ENCODE measurements at regions not wholly inside any gene's neighbourhood (a gene's known extent, or its start where the extent isn't known, plus 50 kb on each side); places are given as distances from the start of the nearest gene placed in this dataset.

DNA sequence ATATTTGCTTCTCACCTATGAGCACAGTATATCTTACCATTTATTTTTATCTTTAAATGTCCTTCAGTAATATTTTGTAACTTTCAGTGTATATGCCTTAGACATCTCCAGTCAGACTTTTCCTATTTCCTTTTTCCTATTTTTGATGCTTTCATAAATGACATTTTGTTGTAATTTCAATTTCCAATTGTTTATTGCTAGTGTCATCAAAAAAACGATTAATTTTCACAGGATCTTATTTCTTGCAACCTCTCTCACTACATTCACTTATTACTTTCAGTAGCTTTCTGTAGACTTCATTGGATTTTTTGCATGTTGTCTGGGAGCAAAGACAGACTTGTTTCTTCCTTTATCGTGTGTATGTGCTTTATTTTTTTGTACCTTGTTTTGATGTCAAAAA lies 602.4 kb downstream of the AJAP1 start:
- DNase-seq = no peak

DNA sequence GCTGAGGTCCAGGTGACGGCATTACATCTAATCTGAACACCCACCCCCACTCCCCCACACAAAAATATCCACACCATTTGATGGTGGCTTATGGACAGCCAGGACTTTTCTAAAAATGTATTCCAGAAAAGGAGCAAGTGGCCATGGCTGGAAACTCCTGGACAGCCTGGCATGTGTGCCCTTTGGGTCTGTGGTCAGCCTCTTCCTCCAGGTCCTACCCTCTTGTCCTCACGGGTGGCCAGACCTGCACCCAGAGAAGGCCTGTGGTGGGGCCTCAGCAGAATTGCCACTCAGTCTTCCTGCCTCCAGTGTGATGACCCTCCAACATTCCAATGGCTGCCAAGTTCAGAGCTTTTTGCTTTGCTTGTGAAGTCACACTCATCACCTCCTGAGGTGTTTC lies 600.6 kb downstream of the AJAP1 start:
- no peak for DNase-seq

DNA sequence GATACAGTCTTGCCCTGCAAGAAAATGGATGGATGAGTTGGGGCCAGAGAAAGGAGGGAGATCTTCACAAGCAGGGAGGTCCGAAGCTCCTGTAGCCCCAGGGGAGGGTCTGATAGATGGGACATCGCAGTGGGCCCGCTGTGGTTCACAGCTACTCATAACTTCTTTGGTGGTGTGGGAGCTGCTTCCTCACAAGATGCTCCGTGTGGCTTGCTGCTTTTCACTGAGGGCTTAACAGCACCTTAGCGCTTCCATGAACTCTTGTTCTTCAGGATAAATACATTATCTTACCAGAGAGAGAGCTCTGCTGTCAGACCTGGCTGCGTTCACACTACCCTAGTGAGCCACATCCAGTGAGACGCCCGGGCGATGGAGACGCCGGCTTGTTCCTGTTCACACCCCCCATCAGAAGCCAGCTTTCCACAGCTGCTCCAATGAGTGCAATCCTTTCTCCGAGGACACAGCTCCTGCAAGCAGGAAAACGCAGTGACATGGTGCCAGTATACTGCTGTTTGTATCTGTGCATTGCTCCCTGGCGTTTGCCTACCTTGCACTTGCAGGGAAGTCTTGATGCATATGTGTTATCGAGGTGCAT lies 599.8 kb downstream of the AJAP1 start:
- no peak for DNase-seq

- DNase-seq = no peak
Measured at GRCh38 chr1:5253036-5253435, 598.6 kb downstream of the AJAP1 start.

GRCh38 chr1:5250336-5250735 lies 595.9 kb downstream of the AJAP1 start:
- DNase-seq = no peak

GRCh38 chr1:5245348-5245747 lies 590.9 kb downstream of the AJAP1 start:
- no peak for DNase-seq

DNA sequence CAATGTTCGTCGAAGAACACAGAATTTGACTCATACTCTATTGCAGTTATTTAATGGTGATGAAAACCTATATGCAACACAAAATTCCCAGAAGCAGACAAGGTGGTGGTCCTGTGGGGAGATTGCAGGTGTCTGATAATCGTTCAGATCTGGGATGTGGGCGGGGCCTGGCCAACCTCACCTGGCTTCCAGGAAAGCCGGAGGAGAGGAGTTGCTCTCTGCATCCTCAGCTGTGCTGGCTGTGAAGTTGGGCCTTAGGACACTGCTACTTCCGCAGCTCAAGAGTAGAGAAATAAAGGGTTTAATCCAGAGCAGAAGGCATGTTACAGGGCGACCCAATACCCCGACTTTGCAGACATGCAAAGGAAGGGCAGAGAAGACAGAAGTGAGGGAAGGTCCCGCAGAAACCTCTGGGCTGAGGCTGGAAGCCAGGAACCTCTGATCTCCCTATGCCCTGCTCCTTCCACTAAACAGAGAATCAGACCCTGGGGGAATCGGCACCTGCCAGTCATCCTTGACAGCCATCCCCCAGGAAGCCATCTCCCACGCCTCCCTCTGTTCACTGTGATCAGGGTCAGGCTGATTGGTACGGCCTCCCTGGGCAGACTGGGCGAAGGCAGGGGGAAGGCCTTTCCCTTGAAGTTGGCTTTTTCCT lies 590.3 kb downstream of the AJAP1 start:
- no peak for DNase-seq

DNA sequence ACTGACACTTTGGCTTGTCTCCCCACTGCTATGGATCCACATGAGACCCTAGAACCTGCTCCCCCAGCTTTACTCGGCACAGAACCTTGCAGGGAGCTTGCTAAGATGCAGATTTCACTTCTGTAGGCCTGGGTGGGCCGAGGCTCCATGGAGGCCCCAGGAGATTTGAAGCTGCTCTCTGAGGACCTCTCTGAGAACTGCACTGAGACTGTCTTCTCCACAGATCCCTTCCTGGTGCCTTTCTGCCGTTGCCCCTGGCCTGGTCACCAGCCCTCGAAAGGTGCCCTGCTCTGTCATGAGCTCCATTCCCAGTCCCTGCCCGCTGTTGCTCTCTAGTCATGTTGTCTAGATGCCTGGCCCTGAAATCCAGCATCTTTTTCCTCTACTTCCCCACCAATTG lies 588.4 kb downstream of the AJAP1 start:
- no peak for DNase-seq

DNA sequence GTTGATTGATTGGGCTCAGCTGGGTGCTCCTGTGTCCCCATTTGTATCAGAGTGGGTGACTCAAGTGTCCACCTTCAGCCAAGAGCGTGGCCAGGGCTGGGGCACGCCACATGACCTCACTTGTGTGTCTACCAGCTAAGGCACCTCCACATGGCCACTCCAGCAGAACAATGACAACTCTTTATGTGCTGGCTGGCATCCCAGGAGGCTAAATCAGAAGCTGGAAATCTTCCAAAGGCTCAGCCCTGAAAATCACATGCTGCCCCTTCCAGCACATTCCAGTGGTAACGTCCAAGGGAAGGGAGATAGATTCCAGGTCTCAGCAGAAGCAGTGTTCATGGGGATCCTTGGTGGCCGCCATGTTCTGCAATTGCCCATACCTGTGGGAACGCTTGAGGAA lies 585.5 kb downstream of the AJAP1 start:
- DNase-seq = no peak

GRCh38 chr1:5238351-5239130 lies 584.1 kb downstream of the AJAP1 start:
- no peak for DNase-seq

DNA sequence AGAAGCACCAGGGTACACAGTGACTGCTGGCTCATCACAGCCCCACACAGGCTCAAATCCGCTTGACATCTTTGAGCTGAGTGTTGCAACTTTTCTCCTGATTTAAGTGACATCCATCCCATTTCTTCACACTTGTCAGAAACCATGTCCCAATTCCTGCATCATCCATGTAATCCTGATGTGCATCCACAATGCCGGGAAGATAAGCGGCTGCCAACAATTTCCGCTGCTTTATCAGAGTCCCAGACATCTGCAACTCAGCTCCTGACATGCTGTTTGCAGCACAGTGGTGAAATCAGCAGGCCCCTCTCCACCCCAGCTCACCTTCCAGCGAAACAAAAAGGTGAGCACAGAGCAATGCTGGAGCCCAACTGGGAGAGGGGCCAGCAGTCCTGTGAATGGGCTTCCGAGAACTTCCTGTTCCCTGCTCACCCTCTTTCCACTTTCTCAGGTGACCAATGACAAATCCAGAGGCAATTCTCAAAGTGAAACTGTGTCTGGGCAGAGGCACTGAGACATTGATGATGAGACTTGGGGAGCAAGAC lies 581.0 kb downstream of the AJAP1 start:
- DNase-seq = no peak

- no peak for DNase-seq
Measured at GRCh38 chr1:5232537-5232936, 578.1 kb downstream of the AJAP1 start.

GRCh38 chr1:5231541-5232315 lies 577.3 kb downstream of the AJAP1 start:
- no peak for DNase-seq

DNA sequence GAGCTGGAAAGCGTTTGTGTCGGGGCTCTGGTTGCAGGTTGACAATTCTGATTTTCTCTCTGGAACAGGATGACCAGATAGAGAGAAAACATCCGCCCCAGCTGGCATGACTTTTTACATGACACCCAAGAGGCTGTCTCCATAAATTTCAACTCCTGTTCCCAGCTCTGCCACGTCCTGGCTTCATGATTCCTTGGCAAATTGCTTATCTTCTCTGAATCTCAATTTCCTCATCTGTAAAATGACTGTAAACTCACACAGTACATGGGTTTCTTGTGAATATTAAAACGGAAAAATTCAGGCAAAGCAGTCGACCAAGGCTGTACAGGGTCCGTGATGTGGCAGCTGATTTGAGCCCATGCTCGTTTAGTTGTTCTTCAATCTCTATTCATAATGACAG lies 572.7 kb downstream of the AJAP1 start:
- no peak for DNase-seq

DNA sequence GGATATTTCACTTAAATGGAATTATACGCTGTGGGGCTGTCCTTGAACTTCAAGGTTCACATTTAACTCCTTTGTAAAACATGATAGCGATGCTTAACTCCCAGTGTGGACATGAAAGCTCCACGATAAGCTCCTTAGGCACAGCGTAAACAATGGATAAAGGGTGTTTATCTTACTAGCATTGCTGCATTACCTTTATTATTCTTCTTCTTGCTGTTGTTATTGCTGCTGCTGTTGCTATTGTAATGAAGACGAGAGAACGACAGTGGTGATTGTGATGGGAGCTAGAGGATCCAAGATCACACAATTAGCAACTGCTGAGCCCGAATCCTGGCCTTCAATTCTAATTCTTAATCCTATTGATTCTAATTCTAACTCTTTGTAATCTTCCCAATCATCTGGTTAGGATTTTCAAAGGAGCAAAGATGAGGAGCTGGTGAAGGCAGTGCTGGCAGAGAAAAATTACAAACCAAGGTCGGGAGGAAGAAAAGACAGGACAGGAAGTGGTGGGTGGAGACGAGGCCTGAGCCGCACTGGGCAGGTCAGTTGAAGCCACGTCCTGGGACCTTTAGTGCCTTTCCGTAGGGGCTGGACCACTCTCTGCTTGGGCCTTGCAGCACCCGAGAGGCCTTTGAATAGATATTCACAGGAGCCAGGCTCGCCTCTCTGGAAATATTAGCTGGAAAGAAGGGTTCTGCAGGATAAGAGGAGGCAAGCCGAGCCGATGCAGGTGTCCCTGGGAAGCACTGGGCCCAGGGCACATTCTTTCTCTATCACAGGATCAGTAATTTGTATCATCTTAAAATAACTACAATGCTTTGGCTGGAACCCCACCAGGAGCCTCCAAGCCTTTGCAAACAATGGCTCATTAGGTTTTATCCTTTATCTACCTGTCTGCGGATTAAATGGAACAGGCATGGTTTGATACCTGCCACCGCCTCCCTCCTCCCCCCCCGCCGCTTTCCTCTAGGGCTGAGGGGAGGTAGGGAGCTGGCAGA lies 571.6 kb downstream of the AJAP1 start:
- DNase-seq = no peak

DNA sequence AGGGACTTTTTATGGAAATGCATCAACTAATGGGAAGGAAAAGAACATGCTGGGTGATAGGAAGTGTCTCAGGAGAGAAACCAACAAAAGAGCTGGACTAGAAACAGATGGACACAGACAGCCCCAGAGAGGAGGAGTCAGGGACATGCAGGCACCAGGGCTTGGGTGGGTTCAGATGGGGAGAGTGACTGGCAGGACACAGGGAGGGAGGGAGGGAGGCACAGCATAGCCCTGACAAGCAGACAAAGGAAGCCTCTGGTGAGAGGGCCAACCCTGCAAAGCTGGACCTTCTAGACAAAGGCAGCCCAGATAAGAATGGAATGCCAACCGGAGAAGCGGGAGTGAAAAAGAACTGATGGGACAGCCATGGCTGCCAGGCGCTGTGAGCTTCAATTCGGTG lies 568.8 kb downstream of the AJAP1 start:
- no peak for DNase-seq

GRCh38 chr1:5222626-5223025 lies 568.2 kb downstream of the AJAP1 start:
- DNase-seq = no peak

DNA sequence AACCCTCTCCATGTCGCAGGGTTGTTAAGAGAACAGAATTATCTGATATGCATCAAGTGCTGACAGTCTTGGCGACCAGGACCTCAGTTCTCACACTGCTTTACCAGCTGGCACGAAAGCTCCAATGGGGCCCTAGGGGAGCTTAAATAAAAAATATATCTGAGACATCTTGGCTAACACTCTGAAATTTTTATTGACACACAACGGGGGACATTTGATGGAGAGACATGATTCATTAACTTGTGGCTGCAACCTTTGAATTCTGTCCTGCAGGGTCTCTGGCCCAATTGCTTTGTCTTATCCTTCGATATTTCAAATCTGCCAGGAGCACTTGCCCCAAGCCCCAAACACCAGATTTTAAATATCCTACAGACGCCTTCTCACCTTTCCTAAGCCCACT lies 567.0 kb downstream of the AJAP1 start:
- DNase-seq = no peak

GRCh38 chr1:5220821-5221220 lies 566.4 kb downstream of the AJAP1 start:
- no peak for DNase-seq

- no peak for DNase-seq
Measured at GRCh38 chr1:5220421-5220820, 566.0 kb downstream of the AJAP1 start.

GRCh38 chr1:5200006-5200405 lies 545.6 kb downstream of the AJAP1 start:
- no peak for DNase-seq

DNA sequence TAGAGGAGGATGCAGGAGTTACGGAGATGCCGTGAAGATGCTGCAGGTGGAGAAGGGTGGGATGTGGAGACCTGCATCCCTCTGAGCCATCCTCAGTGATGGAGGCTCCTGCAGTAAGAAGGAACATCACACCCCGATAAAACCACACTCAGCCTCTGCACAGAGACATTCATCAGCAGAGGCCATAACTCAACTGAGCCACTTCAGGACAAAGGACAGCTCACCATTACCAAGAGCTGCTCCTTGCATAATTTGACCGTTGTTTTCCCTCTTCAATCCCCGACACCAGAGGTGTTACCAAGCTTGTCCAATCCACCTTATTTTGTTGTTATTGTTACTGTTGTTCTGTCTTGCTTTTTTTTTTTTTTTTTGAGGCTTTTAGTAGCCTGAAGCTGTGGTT lies 543.9 kb downstream of the AJAP1 start:
- DNase-seq = no peak

Measured in GF-D8 (cell line).